NCI-H446 (cell line): ENCODE measurements at regions not wholly inside any gene's neighbourhood (a gene's known extent, or its start where the extent isn't known, plus 50 kb on each side); places are given as distances from the start of the nearest gene placed in this dataset.
"Not testable (repeated sequence)": the region's sequence is repeated elsewhere in the genome, so short reads cannot be mapped to it uniquely, and the experiment has no call there.

ENCODE experiments used
- DNase-seq, 2 experiments: peaks; one replicate each; lab custom pipeline; 2025; lab: John Stamatoyannopoulos, UW

DNA sequence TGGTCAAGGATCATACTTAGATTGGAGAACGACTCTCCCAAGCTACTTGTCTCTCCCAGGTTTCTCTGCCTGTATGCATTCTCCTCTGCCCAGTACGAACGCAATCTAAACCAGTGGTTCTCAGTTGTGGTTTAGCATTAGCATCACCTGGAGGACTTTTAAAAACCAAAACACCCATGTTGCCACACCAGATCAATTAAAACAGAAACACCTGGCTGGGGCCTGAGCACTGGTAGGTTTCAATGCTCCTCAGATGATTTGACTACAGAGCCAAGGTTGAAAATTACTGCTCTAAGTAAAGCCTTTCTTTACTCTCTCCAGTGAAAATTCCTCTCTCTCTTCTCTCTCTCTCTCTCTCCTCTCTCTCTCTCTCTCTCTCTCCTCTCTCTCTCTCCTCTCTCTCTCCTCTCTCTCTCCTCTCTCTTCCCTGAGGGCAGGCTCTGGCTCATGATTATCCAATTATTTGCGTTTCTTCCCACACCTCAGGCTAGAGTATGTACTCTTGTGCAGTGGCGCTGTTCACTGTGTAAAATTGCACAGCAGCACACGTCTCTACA lies 153.7 kb upstream of the FGF13 start:
- DNase-seq = no peak

DNA sequence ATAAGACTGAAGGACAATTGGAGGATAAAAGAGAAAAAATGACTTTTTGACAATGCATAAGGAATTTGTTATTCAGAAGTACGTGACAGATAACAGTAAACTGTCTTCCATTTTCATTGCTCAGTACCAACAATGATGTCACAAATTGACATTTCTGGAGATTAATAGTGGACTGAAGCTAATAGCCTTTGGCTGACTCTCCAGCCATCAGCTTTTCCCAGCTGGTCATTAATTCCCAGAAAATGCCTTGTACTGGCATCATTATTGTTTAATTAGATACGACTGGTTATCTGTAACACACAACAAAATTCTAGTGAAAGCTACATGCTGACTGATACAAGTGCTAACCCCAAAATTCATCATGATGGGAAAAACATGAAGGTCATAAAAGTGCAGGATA lies 147.9 kb upstream of the FGF13 start:
- no peak for DNase-seq

DNA sequence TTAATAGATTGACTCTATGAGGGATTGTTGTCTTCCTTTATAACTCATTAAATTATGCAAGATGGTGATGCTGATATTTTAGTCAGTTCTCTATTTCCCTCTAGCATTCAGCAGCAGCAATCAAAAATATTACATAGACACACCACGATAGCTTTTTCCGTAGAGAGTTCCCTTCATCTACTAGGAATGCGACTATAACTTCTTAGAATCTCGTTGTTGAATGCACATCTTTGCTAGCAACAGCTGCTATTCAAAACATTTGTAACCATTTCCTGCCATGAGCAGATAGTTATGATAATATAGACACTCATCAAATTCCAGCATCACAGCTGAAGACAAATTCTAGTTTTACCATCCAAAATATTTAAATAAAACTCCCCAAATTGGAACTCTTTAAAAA lies 147.4 kb upstream of the FGF13 start:
- DNase-seq = no peak

DNA sequence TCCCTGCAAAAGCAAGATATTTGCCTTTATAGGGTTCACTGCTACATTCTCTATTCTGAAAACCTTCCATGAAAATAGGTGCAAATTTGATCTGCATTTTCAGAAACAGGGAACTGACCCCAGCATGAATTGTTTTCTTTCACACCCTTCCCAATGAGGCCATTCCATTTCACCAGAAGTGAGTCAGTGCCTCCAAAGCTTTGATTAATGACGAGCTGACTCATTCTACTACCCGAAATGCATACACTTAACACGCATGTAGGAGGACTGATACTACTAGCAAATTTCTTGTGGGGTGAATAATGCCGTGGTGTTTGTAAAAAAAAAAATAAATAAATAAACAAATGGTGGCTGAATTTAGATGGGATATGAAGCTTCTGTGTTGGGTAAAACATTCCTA lies 146.9 kb upstream of the FGF13 start:
- DNase-seq = no peak

DNA sequence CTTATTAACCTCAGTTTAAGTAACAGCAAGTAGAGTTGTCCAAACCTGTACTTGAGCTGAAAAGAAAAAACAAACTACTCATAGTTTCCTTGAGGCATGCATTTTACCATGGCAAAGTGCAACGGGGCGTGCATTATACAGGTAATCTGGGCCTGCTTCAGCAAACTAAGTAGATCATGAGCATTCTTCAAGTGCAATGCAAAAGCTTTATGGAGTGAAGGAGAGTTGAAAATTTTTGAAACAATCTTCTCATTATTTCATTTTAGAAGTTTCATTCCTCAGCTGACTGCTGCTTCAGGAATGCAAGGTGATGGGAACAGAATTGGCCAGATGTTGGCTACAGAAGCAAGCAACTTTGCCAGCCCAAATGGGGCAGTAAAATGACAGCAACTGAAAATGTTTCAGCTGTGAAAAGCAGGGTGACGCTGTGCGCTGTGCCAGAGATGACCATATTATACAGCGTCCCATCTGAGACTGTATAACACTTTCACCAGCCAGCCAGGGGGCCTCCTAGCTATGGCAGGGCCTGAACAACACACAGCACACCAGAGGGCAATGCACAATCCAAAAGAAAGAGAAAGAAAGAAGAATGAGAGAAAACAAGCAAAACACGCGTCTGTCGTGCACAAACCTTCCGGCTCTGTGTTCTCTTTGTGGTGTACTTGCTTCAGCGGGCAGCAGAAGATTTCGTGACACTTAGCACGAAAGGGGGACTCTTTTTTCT lies 145.5 kb upstream of the FGF13 start:
- DNase-seq = no peak

DNA sequence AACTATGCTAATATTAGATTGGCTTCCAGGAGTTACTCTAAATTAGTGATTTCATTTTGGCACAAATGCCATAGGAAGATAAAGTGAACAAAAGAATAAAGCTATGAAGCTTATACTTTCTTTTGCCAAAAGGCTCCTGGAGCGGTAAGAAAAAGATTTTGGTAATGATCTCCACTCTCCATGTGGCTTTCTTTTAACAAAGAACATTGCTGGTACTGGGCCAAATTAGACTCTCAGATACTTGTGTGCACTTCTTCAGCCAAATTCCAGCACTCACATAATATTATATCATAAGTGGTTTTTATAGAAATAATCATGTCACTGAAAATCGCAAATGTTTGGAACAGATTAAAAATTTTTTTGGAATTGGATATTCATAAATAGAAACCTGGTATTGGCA lies 142.4 kb upstream of the FGF13 start:
- DNase-seq = no peak

DNA sequence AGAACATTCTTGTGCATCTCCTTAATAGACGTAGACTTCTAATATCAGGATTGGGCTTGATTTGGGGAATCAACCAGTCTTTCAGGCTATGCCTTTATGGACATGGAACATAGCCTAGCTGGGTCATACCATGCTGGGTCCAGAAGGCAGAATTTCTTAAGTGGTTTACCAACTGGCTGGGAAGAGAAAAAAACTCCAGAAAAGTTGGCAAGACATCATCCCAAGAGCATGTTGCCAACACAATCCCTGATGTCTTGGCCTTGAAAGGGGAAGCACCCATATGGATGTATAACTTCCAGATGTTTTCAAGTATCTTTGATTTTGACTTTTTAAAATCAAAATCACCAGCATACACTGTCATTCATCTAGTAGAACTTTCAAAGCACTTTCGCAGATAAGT lies 138.0 kb upstream of the FGF13 start:
- DNase-seq = no peak

DNA sequence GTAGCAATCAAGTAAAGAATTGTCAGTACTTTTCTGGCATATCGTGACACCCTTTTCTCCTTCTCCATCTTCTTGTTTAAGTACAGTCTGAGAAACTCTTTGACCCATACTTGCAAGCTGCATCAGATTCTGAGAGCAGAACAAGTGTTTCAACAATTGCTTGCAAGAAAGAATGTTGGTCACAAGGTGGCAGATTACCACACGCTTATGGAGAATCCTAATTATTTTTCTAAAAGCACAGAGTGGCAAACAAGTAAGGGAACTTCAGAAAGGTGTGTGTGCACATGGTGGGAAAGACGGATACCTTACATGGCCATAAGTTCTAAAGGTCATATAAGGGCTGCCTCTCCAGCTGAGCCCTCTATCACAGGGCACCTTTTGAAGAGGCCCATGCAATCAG lies 136.4 kb upstream of the FGF13 start:
- DNase-seq = no peak

DNA sequence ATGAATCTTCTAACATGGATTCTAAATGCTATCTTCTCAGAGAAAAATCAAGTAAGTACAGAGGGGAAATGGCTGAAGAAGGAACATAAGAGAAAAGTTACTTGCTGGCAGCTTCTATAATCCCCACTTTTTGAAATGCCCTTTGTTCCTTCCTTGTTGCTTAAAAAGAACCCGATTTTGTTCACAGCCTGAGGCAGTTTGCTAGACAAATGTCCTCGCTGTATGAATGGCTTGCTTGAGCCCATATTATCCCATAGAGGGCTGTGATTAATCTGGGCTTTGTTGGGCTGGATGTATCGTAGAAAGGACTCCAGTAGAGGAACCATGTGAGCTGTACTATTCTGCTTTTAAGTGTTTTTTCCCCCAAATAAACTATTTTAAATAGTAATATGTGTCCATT lies 134.3 kb upstream of the FGF13 start:
- no peak for DNase-seq

DNA sequence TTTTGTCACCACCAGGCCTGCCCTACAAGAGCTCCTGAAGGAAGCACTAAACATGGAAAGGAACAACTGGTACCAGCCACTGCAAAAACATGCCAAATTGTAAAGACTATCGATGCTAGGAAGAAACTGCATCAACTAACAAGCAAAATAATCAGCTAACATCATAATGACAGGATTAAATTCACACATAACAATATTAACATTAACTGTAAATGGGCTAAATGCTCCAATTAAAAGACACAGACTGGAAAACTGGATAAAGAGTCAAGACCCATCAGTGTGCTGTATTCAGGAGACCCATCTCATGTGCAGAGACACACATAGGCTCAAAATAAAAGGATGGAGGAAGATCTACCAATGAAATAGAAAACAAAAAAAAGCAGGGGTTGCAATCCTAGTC lies 95.9 kb upstream of the FGF13 start:
- DNase-seq = not testable (repeated sequence)

DNA sequence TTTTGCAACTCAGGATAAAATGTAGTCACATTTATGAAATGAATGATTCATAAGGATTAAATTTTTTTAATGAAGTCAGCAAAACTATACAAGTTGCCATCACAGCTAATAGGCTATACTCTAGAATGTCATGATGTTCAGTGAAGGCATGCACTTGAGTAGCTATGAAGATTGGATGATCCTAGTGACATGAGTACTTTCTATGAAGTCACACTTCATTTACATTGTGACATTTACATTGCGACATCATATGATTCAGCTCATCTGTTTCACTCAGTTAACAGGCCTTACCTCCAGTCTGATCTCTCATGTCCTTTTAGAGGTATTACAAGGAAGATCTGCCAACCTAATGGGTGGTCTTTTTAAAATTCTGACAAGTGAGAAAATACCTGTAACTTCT lies 82.7 kb upstream of the FGF13 start:
- no peak for DNase-seq

DNA sequence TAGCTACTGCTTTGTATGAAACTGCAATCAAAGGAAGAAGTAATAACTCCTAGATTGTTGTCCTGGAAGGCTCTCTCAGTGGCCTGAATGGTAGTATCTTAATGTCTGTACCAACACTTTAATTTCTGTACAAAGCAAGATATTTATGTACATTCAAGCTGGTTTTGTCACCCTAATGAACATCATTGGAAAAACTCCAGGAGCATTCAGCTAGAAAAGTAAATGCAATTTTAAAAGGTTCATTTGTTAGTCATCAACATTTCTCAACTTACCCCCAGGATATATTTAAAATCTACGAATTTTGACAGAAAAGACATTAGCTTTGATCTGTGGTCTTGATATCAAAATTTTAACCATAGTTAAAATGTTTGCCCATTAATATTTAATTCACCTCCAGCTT lies 80.0 kb upstream of the FGF13 start:
- no peak for DNase-seq

DNA sequence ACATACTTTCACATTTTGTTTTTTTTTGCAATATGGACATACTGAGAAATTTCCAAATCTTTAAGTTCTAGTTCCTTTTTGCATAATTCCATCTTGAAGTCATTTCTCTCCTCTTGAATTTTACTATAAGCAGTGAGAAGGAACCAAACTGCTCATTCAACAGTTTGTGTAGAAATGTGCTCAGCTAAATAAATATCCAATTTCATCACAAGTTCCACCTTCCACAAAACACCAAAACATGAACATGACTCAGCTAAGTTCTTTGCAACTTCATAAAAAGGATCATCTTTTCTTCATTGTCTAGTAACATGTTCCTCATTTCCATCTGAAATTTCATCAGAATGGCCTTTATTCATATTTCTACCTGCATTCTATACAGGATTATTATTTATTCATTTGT lies 77.3 kb upstream of the FGF13 start:
- DNase-seq = no peak

DNA sequence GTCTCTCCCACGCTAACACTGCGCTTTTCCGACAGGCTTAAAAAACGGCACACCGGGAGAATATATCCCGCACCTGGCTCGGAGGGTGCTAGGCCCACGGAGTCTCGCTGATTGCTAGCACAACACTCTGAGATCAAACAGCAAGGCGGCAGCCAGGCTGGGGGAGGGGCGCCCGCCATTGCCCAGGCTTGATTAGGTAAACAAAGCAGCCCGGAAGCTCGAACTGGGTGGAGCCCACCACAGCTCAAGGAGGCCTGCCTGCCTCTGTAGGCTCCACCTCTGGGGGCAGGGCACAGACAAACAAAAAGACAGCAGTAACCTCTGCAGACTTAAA lies 67.0 kb upstream of the FGF13 start:
- DNase-seq = not testable (repeated sequence)

DNA sequence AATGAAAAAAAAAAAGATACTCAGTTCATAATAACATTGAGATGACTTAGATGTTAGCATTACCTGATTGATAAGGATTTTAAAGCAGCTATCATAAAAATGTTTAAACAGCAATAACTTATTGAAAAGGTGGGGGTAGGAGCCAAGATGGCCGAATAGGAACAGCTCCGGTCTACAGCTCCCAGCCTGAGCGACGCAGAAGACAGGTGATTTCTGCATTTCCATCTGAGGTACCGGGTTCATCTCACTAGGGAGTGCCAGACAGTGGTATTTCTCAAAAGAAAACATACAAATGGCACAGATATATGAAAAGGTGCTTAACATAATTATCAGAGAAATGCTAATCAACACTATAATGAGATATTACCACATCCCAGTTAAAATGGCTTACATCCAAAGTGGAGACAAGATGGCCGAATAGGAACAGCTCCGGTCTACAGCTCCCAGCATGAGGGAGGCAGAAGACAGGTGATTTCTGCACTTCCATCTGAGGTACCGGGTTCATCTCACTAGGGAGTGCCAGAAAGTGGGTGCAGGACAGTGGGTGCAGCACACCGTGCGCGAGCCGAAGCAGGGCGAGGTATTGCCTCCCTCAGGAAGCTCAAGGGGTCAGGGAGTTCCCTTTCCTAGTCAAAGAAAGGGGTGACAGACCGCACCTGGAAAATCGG lies 66.5 kb upstream of the FGF13 start:
- DNase-seq = not testable (repeated sequence)

DNA sequence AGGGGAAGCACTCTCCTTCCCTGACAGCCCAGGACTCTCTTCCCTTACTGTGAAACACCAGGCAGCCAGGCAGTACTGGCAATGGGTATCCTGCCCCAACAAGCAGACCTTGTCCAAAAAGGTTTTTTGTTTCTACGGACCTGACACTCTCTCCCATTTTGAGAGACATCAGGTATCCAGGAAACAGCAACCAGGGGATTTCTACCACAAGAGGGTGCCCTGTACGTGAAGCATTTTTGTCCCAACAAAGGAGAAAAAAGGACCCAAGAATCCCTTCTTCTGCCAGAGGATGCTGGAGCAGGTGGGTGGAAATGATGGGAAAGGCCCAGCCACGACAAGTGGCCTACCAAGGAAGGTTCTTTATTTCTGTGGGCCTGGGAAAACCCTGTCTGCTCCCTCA lies 65.7 kb upstream of the FGF13 start:
- no peak for DNase-seq

DNA sequence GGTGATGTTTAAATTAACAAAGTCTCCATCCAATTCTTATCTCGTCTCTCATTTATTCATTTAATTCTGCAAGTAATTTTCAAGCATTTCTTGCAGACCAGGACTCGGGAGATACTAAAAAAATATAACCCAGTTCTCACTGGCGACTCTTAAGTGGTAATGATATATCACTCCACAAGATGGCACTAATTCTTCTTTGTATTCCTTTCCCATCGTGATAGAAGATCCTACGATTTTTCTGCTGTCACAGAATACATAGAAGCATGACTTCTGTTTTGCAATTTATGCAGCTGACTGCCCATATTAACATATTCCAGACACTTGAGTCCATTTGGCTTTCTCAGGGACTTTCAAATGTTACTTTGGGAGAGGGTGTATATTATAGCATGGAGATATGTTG lies 64.0 kb upstream of the FGF13 start:
- DNase-seq = peak; percentile 0 to 27

DNA sequence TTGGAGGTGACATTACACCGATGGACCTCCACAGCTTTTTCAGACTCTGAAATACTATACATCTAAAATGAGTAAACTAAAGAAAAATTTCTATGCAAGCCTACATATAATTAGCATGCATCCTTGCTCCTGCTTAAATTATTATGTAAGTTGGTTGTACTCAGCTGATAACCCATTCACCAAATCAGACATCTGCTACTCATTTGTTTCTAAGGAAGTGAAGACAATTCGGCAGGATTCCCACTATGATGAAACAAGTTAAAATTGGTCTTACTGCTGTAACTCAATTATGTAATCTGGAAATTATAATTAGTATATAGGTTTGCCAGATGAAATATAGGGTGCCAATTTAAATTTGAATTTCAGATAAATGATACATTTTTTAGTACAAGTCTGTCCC lies 59.5 kb upstream of the FGF13 start:
- DNase-seq = no peak

DNA sequence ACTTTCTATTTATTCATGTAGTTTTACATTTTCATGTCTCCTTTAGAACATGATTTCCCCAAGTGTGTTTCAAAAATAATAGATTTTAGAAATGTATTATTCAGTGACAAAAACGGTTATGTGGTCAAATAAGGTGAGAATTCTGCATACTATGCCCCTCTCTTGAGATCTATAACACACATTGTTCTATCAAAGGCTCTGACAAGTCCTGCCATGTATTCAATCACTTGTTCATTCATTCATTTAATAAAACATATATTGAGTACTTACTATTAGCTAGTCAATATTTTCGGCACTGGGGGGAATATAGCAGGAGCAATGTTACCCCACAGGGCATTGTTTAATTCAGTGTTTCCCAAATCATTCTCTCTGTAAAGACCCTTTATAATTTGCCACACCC lies 58.4 kb upstream of the FGF13 start:
- DNase-seq = no peak

DNA sequence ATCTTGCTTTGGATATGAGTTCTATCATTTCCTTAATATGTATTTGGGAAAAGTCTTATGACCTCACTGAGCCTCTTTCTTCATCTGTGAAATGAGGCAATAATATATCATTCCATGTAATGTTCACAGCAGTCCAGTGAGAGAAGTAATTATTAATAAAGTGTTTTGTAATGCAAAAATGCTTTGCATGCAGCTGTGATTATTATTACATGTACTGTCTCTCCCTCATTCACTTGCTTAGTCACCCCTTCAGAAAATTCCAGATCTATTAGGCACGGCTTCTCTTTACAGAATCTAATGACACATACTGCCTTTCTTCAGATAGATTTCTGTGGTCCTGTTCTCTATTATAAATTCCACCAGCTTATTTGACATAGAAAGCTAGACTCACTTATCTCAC lies 53.5 kb upstream of the FGF13 start:
- no peak for DNase-seq

DNA sequence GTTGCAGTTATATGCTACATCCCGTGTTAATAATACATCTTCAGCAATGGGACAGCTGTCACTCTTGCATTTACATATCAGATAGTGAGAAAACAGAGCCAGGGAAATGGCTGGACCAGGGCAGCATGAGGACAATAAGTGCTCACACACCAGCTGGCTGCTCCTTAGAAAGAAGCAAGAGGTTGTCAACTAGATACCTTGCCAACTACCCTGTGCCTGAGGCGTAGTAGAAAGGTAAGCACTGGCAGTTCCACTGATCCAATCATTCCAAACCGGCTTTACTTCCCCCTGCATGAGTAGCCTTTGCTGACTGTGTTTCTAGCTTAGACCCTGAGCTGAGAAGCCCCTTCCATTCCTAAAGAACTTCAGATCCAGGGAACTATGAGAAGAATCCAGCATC lies 52.2 kb upstream of the FGF13 start:
- DNase-seq = no peak

DNA sequence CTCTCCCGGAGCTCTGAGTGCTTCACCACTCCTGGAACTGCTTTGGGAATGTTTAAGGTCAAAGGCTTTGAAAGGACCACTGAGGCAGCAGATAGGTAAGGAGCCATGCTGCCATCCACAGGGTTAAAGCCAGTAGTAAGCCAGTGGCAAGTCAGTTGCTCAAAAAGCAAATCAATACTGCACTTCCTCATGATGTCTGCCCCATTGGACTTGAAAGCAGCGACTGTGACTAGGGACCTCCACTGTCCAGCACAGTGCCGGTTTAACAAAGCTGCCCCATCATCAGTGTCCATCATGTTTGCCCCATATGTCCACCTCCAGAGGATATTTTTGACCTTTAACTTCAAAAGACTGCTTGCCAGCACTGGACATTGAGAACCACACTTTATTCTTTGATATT lies 49.9 kb upstream of the FGF13 start:
- DNase-seq = no peak
